HepG2 (cell line): ENCODE measurements at regions not wholly inside any gene's neighbourhood (a gene's known extent, or its start where the extent isn't known, plus 50 kb on each side); places are given as distances from the start of the nearest gene placed in this dataset.
A peak's percentile ranks its signal among the peaks of the same experiment; 100 is the strongest.

Experiments used
- ATAC-seq: fragments of 200-7000 bp; cut with Tn5 transposase; 3 replicates; pipeline ENCODE4 v1.9.1; 2020; ENCODE audit warnings: mild to moderate bottlenecking, moderate library complexity
- BruUV-seq: library from RNA; stranded (reverse); fragments of 400-500 nt; replicated peaks from 2 replicates; lab custom pipeline; 2021; lab: Mats Ljungman, UMichigan
- CTCF ChIA-PET: fragments of 300-600 bp; formaldehyde crosslinking; extraction: SDS; loops from one replicate; lab custom pipeline; 2021; ENCODE audit warnings: low total read pairs, inconsistent platforms, low intra/inter-chr PET ratio; lab: Yijun Ruan, JAX
- POLR2A ChIA-PET: fragments of 350-600 bp; sonication (Branson Sonifier 250); formaldehyde crosslinking; loops from one replicate; lab custom pipeline; 2020; ENCODE audit warnings: antibody characterized with exemption, inconsistent platforms; lab: Yijun Ruan, JAX
- DNase-seq: peaks from one replicate; pipeline ENCODE4 v3.0.0-alpha.2; 2015; ENCODE audit warnings: low spot score
- FAIRE-seq: peaks from 3 replicates; lab custom pipeline; 2011; peaks lifted over from hg19 to GRCh38; lab: Jason Lieb, UNC
- H2AFZ ChIP-seq: one replicate; pipeline ENCODE4 v1.6.1; 2011; ENCODE audit warnings: low read length, inconsistent platforms
- H3K27ac ChIP-seq: fragments of 300-600 bp; 3 replicates; pipeline ENCODE4 v1.8.0; 2011; ENCODE audit warnings: mixed run types, mild to moderate bottlenecking, mixed read lengths, low read length, inconsistent platforms; ENCODE audit not compliant: insufficient read depth; ENCODE audit errors: extremely low read length
- H3K27me3 ChIP-seq, 2 experiments: fragments of 200-600 bp in 1 of 2; 2 replicates in 1 of 2; 3 replicates in 1 of 2; pipeline versions ENCODE4 v1.6.0 to v1.8.0; 2011; ENCODE audit warnings: low read length in 2 of 2, mild to moderate bottlenecking in 2 of 2, moderate library complexity in 2 of 2, inconsistent platforms in 1 of 2; ENCODE audit not compliant: insufficient read depth in 2 of 2, control insufficient read depth in 1 of 2
- H3K36me3 ChIP-seq, 2 experiments: fragments of 200-600 bp in 1 of 2; replicated peaks in 1 of 2; 2 replicates in 1 of 2; 3 replicates in 1 of 2; pipeline versions ENCODE4 v1.5.1 to v1.8.0; 2011; ENCODE audit warnings: low read length in 2 of 2, inconsistent platforms in 1 of 2; ENCODE audit not compliant: insufficient read depth in 2 of 2, control insufficient read depth in 1 of 2
- H3K4me1 ChIP-seq: 2 replicates; pipeline ENCODE4 v1.5.1; 2012; ENCODE audit warnings: low read length, inconsistent platforms; ENCODE audit not compliant: insufficient read depth
- H3K4me2 ChIP-seq: 2 replicates; pipeline ENCODE4 v1.6.0; 2011; ENCODE audit warnings: low read depth, low read length, inconsistent platforms
- H3K4me3 ChIP-seq, 3 experiments: fragments of 200-600 bp in 1 of 3; sonication (generic), shearing (Covaris generic) in 1 of 3; replicated peaks in 1 of 3; 2 replicates each; pipeline ENCODE4 v1.5.1; 2011 to 2016; ENCODE audit warnings: low read length in 3 of 3, inconsistent platforms in 2 of 3, low read depth in 2 of 3, mild to moderate bottlenecking in 2 of 3, control low read depth in 1 of 3, mixed read lengths in 1 of 3; ENCODE audit not compliant: insufficient read depth in 1 of 3
- H3K79me2 ChIP-seq: one replicate; pipeline ENCODE4 v1.6.1; 2011; ENCODE audit warnings: low read length, inconsistent platforms; ENCODE audit not compliant: insufficient read depth
- H3K9ac ChIP-seq: 2 replicates; pipeline ENCODE4 v1.6.0; 2011; ENCODE audit warnings: mild to moderate bottlenecking, low read depth, low read length, inconsistent platforms; ENCODE audit not compliant: insufficient read depth
- H3K9me3 ChIP-seq: 2 replicates; pipeline ENCODE4 v1.5.1; 2012; ENCODE audit warnings: mild to moderate bottlenecking, low read length
- H4K20me1 ChIP-seq: 2 replicates; pipeline ENCODE4 v1.6.0; 2011; ENCODE audit warnings: inconsistent platforms, mild to moderate bottlenecking, low read length, moderate library complexity; ENCODE audit not compliant: insufficient read depth
- CHD4 ChIP-seq: fragments of 200-600 bp; sonication (generic); IDR thresholded peaks from 2 replicates; pipeline ENCODE4 v1.7.0; 2017; ENCODE audit warnings: mild to moderate bottlenecking, low read length, borderline replicate concordance
- FOXO1 ChIP-seq: sonication (generic); formaldehyde crosslinking; IDR thresholded peaks from 2 replicates; pipeline ENCODE4 v1.4.0; 2020; ENCODE audit warnings: missing genetic modification reagents
- LCORL ChIP-seq, 2 experiments: fragments of 450-650 bp in 1 of 2; sonication (generic) in 1 of 2; formaldehyde crosslinking in 1 of 2; IDR thresholded peaks; 2 replicates each; pipeline versions ENCODE4 v1.5.0 to v1.6.1; 2017 to 2020; ENCODE audit warnings: antibody characterized with exemption in 1 of 2, missing genetic modification reagents in 1 of 2
- RAD21 ChIP-seq: fragments of 450-650 bp; formaldehyde crosslinking; IDR thresholded peaks from 2 replicates; pipeline ENCODE4 v1.5.0; 2020; ENCODE audit warnings: mild to moderate bottlenecking
- ZNF598 ChIP-seq: sonication (generic); formaldehyde crosslinking; IDR thresholded peaks from 2 replicates; pipeline ENCODE4 v1.5.1; 2020; ENCODE audit warnings: mild to moderate bottlenecking, missing genetic modification reagents, borderline replicate concordance
- ZNF737 ChIP-seq: sonication (generic); formaldehyde crosslinking; IDR thresholded peaks from 2 replicates; pipeline ENCODE4 v1.5.0; 2020; ENCODE audit warnings: missing genetic modification reagents, mild to moderate bottlenecking, borderline replicate concordance
- WGBS: methylation state at CpG from one replicate; pipeline ENCODE4 v1.1.6; 2017; ENCODE audit warnings: low lambda C conversion rate; 5-methylcytosine and 5-hydroxymethylcytosine counted together
- in situ Hi-C: cut with HindIII; loops from 2 replicates; pipeline ENCODE4 v1.10.0; 2017; ENCODE audit warnings: low pct_unique_long_range_greater_than_20kb; ENCODE audit not compliant: extremely low pct_ligation_motif_present
- intact Hi-C: fragments of 100-400 bp; cut with micrococcal nuclease; formaldehyde crosslinking; loops from one replicate; pipeline ENCODE4 v1.10.0; 2022; ENCODE audit not compliant: unreplicated experiment
- TF ChIP-seq, protein P1 (sequence below): IDR thresholded peaks from 2 replicates; pipeline ENCODE4 v1.6.1; 2016; ENCODE audit warnings: low read depth, missing genetic modification reagents, missing compliant biosample characterization
- TF ChIP-seq, protein P2 (sequence below): sonication (generic); formaldehyde crosslinking; IDR thresholded peaks from 2 replicates; pipeline ENCODE4 v1.8.1; 2023; ENCODE audit warnings: missing genetic modification reagents, mild to moderate bottlenecking, borderline replicate concordance
- TF ChIP-seq, protein P3 (sequence below): sonication (generic); formaldehyde crosslinking; IDR thresholded peaks from 2 replicates; pipeline ENCODE4 v1.5.1; 2020; ENCODE audit warnings: mild to moderate bottlenecking, moderate library complexity, missing genetic modification reagents

DNA sequence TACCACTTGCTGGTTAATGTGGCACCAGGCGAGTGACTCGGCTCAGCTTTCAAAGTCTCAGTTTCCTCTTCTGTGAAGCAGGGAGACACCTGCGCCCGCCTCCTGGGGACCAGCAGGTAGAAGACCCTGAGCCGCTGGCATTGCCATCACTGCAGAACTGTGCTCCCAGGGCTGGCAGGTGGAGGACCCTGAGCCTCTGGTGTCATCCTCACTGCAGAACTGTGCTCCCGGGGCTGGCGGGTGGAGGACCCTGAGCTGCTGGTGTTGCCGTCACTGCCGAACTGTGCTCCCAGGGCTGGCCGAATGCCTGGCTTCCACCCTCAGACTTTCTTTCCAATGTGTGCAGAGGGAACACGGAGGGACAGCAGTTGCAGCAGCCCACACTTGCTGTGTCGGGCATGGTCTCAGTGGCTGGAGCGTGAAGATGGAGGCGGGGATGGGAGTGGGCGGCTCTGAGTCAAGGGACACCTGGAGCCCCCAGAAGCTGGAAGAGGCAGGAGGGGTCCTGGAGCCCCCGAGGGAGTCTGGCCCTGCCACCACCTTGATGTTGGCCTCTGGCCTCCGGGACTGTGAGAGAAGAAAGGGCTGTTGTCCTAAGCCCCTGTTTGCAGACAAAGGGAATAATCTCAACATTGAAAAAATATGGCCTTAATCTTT is 75.8 kb upstream of the METTL9 start (continued):
- TF ChIP-seq CHD4 (0 out of 2 replicates have a peak, but pooled peaks have one; percentile 57), FOXO1 (CRISPR knock-in tag) (peak; percentile 10)

DNA sequence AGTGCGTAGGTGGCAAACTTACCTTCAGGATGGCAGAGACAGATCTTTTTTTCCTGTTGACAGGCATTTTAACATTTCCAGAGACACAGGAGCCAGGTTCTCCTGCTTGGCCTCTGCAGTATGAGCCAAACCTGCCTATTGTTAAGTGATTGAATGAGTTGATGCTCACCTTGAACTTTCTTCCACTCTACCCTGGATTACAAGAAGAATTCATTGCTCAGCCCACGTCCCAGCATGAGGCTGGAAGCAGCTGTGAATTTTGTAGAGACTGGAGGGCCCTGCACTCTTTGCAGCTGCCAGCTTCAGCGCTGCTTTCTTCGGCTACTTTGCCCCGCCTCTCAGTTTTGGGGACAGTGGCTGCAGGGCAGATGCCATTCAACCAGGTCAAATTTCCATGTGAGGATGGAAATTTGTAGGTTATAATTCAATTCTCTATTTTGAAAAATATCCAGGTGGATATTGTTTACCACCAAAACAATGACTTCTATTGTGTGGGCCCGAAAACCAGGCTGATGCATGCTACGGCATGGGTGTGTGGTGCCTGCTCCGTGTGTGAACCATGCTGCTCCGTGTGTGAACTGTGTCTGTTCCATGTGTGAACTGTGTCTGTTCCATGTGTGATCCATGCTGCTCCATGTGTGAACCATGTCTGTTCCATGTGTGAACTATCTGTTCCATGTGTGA is 75.2 kb upstream of the METTL9 start:
- Histone ChIP-seq H3K9ac (peak overlapping the region; percentile 36), H3K36me3 (no peaks in the 10 kb centered on the region), H4K20me1 (no peaks in the 10 kb centered on the region), H3K27ac (peak overlapping the region; percentile 6), H3K9me3 (no peaks in the 10 kb centered on the region), H3K27me3 (peaks cover 4 to 8% of the 10 kb centered on the region in 2 experiments; a peak in 2 of 5 replicates), H3K4me1 (peaks cover 73% of the 10 kb centered on the region), H2AFZ (no peak overlapping the region), H3K4me2 (peak overlapping the region; percentile 76), H3K79me2 (peaks cover 9% of the 10 kb centered on the region), H3K4me3 (peak overlapping the region; percentile 4 to 58 (median 5); a peak in 4 of 6 replicates)
- DNase-seq (peak; percentile 71), FAIRE-seq (no peak), ATAC-seq (no peak)
- WGBS: 17% methylated on average over 9 of the region's 9 CpGs
- ChIA-PET CTCF (interaction anchor here (1.6 kb wide), 1 partner anchor 31 kb away, joined by 9 read pairs; no protein-coding TSS in a partner anchor), POLR2A (interaction anchor here (1.3 kb wide), 1 partner anchor 14 kb away, joined by 3 read pairs; no protein-coding TSS in a partner anchor)
- BruUV-seq: no TSS peak
- intact Hi-C loops (no loop called here), in situ Hi-C loops (loop anchor here (10.0 kb wide), 1 partner anchor 81 kb away; no protein-coding TSS in a partner anchor)
- peak; percentile 8; the same call in 1 of the 2 replicates for TF ChIP-seq ZNF598
- TF ChIP-seq RAD21: peak; percentile 9
- TF ChIP-seq, protein P1, sequence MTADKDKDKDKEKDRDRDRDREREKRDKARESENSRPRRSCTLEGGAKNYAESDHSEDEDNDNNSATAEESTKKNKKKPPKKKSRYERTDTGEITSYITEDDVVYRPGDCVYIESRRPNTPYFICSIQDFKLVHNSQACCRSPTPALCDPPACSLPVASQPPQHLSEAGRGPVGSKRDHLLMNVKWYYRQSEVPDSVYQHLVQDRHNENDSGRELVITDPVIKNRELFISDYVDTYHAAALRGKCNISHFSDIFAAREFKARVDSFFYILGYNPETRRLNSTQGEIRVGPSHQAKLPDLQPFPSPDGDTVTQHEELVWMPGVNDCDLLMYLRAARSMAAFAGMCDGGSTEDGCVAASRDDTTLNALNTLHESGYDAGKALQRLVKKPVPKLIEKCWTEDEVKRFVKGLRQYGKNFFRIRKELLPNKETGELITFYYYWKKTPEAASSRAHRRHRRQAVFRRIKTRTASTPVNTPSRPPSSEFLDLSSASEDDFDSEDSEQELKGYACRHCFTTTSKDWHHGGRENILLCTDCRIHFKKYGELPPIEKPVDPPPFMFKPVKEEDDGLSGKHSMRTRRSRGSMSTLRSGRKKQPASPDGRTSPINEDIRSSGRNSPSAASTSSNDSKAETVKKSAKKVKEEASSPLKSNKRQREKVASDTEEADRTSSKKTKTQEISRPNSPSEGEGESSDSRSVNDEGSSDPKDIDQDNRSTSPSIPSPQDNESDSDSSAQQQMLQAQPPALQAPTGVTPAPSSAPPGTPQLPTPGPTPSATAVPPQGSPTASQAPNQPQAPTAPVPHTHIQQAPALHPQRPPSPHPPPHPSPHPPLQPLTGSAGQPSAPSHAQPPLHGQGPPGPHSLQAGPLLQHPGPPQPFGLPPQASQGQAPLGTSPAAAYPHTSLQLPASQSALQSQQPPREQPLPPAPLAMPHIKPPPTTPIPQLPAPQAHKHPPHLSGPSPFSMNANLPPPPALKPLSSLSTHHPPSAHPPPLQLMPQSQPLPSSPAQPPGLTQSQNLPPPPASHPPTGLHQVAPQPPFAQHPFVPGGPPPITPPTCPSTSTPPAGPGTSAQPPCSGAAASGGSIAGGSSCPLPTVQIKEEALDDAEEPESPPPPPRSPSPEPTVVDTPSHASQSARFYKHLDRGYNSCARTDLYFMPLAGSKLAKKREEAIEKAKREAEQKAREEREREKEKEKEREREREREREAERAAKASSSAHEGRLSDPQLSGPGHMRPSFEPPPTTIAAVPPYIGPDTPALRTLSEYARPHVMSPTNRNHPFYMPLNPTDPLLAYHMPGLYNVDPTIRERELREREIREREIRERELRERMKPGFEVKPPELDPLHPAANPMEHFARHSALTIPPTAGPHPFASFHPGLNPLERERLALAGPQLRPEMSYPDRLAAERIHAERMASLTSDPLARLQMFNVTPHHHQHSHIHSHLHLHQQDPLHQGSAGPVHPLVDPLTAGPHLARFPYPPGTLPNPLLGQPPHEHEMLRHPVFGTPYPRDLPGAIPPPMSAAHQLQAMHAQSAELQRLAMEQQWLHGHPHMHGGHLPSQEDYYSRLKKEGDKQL (CRISPR knock-in tag): peak; percentile 45; the same call in 1 of the 2 replicates
- TF ChIP-seq ZNF737 (CRISPR knock-in tag): 0 out of 2 replicates have a peak, but pooled peaks have one; percentile 19
- TF ChIP-seq, protein P2, sequence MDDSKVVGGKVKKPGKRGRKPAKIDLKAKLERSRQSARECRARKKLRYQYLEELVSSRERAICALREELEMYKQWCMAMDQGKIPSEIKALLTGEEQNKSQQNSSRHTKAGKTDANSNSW (CRISPR knock-in tag): no peak
- no peak for TF ChIP-seq LCORL (IDR thresholded peaks at IDR 0.05)
- TF ChIP-seq LCORL (CRISPR knock-in tag; IDR thresholded peaks at IDR 0.05): peak; percentile 90
- TF ChIP-seq, protein P3, sequence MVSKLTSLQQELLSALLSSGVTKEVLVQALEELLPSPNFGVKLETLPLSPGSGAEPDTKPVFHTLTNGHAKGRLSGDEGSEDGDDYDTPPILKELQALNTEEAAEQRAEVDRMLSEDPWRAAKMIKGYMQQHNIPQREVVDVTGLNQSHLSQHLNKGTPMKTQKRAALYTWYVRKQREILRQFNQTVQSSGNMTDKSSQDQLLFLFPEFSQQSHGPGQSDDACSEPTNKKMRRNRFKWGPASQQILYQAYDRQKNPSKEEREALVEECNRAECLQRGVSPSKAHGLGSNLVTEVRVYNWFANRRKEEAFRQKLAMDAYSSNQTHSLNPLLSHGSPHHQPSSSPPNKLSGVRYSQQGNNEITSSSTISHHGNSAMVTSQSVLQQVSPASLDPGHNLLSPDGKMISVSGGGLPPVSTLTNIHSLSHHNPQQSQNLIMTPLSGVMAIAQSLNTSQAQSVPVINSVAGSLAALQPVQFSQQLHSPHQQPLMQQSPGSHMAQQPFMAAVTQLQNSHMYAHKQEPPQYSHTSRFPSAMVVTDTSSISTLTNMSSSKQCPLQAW (CRISPR knock-in tag): peak; percentile 16; the same call in 1 of the 2 replicates
